ENCODE measurements at regions not wholly inside any gene's neighbourhood (a gene's known extent, or its start where the extent isn't known, plus 50 kb on each side); places are given as distances from the start of the nearest gene placed in this dataset.

DNA sequence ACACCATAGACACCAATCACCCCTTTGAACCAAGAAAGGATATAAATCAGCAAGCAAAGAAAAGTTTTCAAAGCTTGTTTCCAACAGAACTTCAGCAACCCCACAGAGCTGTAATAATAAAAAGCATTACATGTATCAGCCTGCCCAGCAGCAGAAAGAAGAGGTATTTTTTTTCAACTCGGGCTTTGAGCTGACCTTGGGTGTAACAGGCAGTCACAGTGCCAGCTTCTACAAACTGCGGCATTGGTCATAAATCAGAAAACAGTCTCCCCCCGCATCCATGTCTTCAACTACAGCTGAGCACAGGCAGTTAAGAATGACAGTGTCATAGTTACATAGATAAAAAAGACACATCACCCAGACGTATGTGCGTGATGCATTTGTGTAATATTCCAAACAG, 671.0 kb upstream of the SLITRK1 start:
- no peak for TF ChIP-seq POLR2AphosphoS5 (IDR thresholded peaks at IDR 0.05; ENCODE audit: low read depth, low read length)
- no peak for TF ChIP-seq FOXP2 (optimal IDR thresholded peaks at IDR 0.05; ENCODE audit: borderline replicate concordance, extremely low read depth, extremely low read length, insufficient read depth)
- no peak for TF ChIP-seq TAF1 (IDR thresholded peaks at IDR 0.05; ENCODE audit: borderline replicate concordance, insufficient read depth, low read length)
- TF ChIP-seq, protein P1, sequence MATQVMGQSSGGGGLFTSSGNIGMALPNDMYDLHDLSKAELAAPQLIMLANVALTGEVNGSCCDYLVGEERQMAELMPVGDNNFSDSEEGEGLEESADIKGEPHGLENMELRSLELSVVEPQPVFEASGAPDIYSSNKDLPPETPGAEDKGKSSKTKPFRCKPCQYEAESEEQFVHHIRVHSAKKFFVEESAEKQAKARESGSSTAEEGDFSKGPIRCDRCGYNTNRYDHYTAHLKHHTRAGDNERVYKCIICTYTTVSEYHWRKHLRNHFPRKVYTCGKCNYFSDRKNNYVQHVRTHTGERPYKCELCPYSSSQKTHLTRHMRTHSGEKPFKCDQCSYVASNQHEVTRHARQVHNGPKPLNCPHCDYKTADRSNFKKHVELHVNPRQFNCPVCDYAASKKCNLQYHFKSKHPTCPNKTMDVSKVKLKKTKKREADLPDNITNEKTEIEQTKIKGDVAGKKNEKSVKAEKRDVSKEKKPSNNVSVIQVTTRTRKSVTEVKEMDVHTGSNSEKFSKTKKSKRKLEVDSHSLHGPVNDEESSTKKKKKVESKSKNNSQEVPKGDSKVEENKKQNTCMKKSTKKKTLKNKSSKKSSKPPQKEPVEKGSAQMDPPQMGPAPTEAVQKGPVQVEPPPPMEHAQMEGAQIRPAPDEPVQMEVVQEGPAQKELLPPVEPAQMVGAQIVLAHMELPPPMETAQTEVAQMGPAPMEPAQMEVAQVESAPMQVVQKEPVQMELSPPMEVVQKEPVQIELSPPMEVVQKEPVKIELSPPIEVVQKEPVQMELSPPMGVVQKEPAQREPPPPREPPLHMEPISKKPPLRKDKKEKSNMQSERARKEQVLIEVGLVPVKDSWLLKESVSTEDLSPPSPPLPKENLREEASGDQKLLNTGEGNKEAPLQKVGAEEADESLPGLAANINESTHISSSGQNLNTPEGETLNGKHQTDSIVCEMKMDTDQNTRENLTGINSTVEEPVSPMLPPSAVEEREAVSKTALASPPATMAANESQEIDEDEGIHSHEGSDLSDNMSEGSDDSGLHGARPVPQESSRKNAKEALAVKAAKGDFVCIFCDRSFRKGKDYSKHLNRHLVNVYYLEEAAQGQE (IDR thresholded peaks at IDR 0.05; ENCODE audit: insufficient read depth in 1 of 2, low read depth in 2 of 2, low read length in 2 of 2) = no peak
- no peak for TF ChIP-seq SIN3A (IDR thresholded peaks at IDR 0.05; ENCODE audit: borderline replicate concordance, insufficient read depth, low read length)

DNA sequence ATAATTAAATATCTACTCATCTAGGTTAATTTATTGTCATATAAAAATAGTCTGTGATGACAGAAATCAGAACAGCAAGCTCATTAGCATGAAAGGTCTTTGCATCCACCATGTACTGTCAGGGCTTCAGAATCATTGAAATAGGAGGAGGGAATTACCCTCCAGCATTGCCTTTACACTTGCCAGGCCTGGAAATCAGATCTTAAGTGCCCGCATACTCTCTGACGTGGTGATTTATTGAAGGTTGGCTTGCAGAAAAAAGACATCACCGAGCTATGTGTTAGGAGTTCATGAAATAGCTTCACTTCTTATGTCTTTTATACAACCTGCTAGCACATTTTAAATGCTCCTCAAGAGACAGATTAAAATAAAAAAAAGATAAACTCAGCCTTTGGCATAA, 661.7 kb upstream of the SLITRK1 start:
- TF ChIP-seq FOXP2 (optimal IDR thresholded peaks at IDR 0.05; ENCODE audit: borderline replicate concordance, extremely low read depth, extremely low read length, insufficient read depth) = no peak
- TF ChIP-seq TAF1 (IDR thresholded peaks at IDR 0.05; ENCODE audit: borderline replicate concordance, insufficient read depth, low read length) = no peak
- no peak for TF ChIP-seq SIN3A (IDR thresholded peaks at IDR 0.05; ENCODE audit: borderline replicate concordance, insufficient read depth, low read length)
- no peak for TF ChIP-seq POLR2AphosphoS5 (IDR thresholded peaks at IDR 0.05; ENCODE audit: low read depth, low read length)
- TF ChIP-seq, protein P1 (IDR thresholded peaks at IDR 0.05; ENCODE audit: insufficient read depth in 1 of 2, low read depth in 2 of 2, low read length in 2 of 2) = no peak

DNA sequence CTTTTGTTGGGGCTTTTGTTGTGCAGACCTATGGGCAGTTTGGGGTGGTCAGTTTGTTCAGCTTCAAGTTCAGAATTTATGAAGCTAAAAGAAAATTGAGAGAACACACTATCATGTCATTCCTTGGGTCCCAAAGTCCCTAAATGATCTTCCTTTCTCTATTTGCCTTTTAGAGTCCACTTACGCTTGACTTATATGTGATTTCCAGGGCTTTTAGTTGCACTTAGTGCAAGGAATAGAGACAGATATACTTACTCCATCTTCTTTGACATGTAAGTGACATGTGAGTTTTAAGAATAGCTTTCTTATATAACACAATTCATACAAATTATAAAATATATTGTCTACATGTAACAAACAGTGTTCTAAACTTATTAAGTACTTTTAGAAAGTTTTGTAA, 660.1 kb upstream of the SLITRK1 start:
- TF ChIP-seq FOXP2 (optimal IDR thresholded peaks at IDR 0.05; ENCODE audit: borderline replicate concordance, extremely low read depth, extremely low read length, insufficient read depth) (no peak), POLR2AphosphoS5 (IDR thresholded peaks at IDR 0.05; ENCODE audit: low read depth, low read length) (no peak), SIN3A (IDR thresholded peaks at IDR 0.05; ENCODE audit: borderline replicate concordance, insufficient read depth, low read length) (no peak)
- TF ChIP-seq, protein P1 (IDR thresholded peaks at IDR 0.05; ENCODE audit: insufficient read depth in 1 of 2, low read depth in 2 of 2, low read length in 2 of 2) = no peak

DNA sequence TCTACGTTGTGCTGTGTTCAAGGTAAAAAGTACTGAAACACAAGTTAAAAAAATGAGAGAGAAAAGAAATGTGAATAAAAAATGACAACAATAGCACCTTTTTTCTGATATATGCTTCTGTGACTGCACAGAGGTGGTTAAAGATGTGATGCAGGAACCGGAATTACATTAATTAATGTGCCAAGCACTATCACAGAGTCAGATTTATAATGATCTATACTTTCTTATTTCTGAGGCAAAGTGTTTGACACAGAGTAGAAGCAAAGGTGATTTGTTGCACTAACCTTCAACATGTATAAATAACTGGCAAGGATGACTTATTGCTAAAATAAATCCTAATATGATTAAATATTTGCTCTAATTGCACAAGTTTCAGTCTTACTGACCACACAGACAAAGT, 654.6 kb upstream of the SLITRK1 start:
- no peak for TF ChIP-seq POLR2AphosphoS5 (IDR thresholded peaks at IDR 0.05; ENCODE audit: low read depth, low read length)
- no peak for TF ChIP-seq FOXP2 (optimal IDR thresholded peaks at IDR 0.05; ENCODE audit: borderline replicate concordance, extremely low read depth, extremely low read length, insufficient read depth)
- no peak for TF ChIP-seq SIN3A (IDR thresholded peaks at IDR 0.05; ENCODE audit: borderline replicate concordance, insufficient read depth, low read length)
- no peak for TF ChIP-seq TAF1 (IDR thresholded peaks at IDR 0.05; ENCODE audit: borderline replicate concordance, insufficient read depth, low read length)
- TF ChIP-seq, protein P1 (IDR thresholded peaks at IDR 0.05; ENCODE audit: insufficient read depth in 1 of 2, low read depth in 2 of 2, low read length in 2 of 2) = no peak
